GM19351 (cell line): ENCODE measurements at regions not wholly inside any gene's neighbourhood (a gene's known extent, or its start where the extent isn't known, plus 50 kb on each side); places are given as distances from the start of the nearest gene placed in this dataset.
"Not testable (repeated sequence)": the region's sequence is repeated elsewhere in the genome, so short reads cannot be mapped to it uniquely, and the experiment has no call there.

Source experiments
- ATAC-seq: cut with Tn5 transposase; IDR thresholded peaks from one replicate; pipeline ENCODE4 v1.9.1; 2021; ENCODE audit warnings: mild to moderate bottlenecking, moderate library complexity; ENCODE audit not compliant: unreplicated experiment

GRCh38 chr1:14424325-14425002, 174.0 kb upstream of the KAZN start:
- no peak for ATAC-seq

GRCh38 chr1:14426854-14427253, 171.6 kb upstream of the KAZN start:
- no peak for ATAC-seq

GRCh38 chr1:14429577-14429976, 168.9 kb upstream of the KAZN start:
- ATAC-seq: no peak

GRCh38 chr1:14432728-14433127, 165.8 kb upstream of the KAZN start:
- not testable (repeated sequence) for ATAC-seq

- ATAC-seq: no peak
Observed at GRCh38 chr1:14435368-14436023, 163.0 kb upstream of the KAZN start.

- no peak for ATAC-seq
Observed at GRCh38 chr1:14437417-14437918, 161.0 kb upstream of the KAZN start.

GRCh38 chr1:14438127-14438769, 160.2 kb upstream of the KAZN start:
- no peak for ATAC-seq

GRCh38 chr1:14439015-14439414, 159.5 kb upstream of the KAZN start:
- ATAC-seq: no peak

GRCh38 chr1:14440166-14440565, 158.3 kb upstream of the KAZN start:
- ATAC-seq: no peak

- no peak for ATAC-seq
Observed at GRCh38 chr1:14440731-14441130, 157.8 kb upstream of the KAZN start.

- no peak for ATAC-seq
Observed at GRCh38 chr1:14441302-14441741, 157.2 kb upstream of the KAZN start.

GRCh38 chr1:14442669-14443068, 155.8 kb upstream of the KAZN start:
- no peak for ATAC-seq

GRCh38 chr1:14443164-14443787, 155.2 kb upstream of the KAZN start:
- no peak for ATAC-seq

- no peak for ATAC-seq
Observed at GRCh38 chr1:14451217-14451616, 147.3 kb upstream of the KAZN start.

GRCh38 chr1:14452551-14452950, 145.9 kb upstream of the KAZN start:
- ATAC-seq: no peak

- ATAC-seq: no peak
Observed at GRCh38 chr1:14460173-14460572, 138.3 kb upstream of the KAZN start.

GRCh38 chr1:14462851-14463250, 135.6 kb upstream of the KAZN start:
- no peak for ATAC-seq

- ATAC-seq: no peak
Observed at GRCh38 chr1:14466006-14466405, 132.5 kb upstream of the KAZN start.

- no peak for ATAC-seq
Observed at GRCh38 chr1:14467112-14467511, 131.4 kb upstream of the KAZN start.

- no peak for ATAC-seq
Observed at GRCh38 chr1:14468751-14469150, 129.7 kb upstream of the KAZN start.

GRCh38 chr1:14470802-14471201, 127.7 kb upstream of the KAZN start:
- ATAC-seq: no peak

- no peak for ATAC-seq
Observed at GRCh38 chr1:14474856-14475255, 123.6 kb upstream of the KAZN start.
